Stimulated activated CD4-positive, alpha-beta T cell treated with anti-CD3 and anti-CD28 coated beads, TNF-alpha, amount 100 ng/mL, for 48 hours (primary cell): ENCODE measurements at regions not wholly inside any gene's neighbourhood (a gene's known extent, or its start where the extent isn't known, plus 50 kb on each side); places are given as distances from the start of the nearest gene placed in this dataset.

Experiments
- DNase-seq, 3 donors: peaks; one replicate each; pipeline ENCODE4 v3.0.0-alpha.2; 2020; ENCODE audit warnings: low read depth in 3 of 3

- no peak for DNase-seq
Observed at GRCh38 chr10:42972946-42973345, 103.9 kb upstream of the RET start.

- no peak for DNase-seq
Observed at GRCh38 chr10:42973411-42973810, 103.5 kb upstream of the RET start.

- no peak for DNase-seq
Observed at GRCh38 chr10:42973870-42974692, 102.8 kb upstream of the RET start.

GRCh38 chr10:42974693-42975002, 102.2 kb upstream of the RET start:
- no peak for DNase-seq

GRCh38 chr10:42975005-42975493, 101.8 kb upstream of the RET start:
- DNase-seq, result no peak

- DNase-seq, result no peak
Observed at GRCh38 chr10:42975558-42976340, 101.1 kb upstream of the RET start.

GRCh38 chr10:42976351-42977031, 100.4 kb upstream of the RET start:
- no peak for DNase-seq

- no peak for DNase-seq
Observed at GRCh38 chr10:42977032-42977416, 99.8 kb upstream of the RET start.

GRCh38 chr10:42979181-42979580, 97.7 kb upstream of the RET start:
- DNase-seq, result no peak

- DNase-seq, result no peak
Observed at GRCh38 chr10:42979721-42980467, 97.0 kb upstream of the RET start.

GRCh38 chr10:42980553-42981357, 96.1 kb upstream of the RET start:
- no peak for DNase-seq

- DNase-seq, result no peak
Observed at GRCh38 chr10:42981358-42982236, 95.3 kb upstream of the RET start.

- no peak for DNase-seq
Observed at GRCh38 chr10:42982891-42983506, 93.9 kb upstream of the RET start.

- DNase-seq, result no peak
Observed at GRCh38 chr10:42983591-42983990, 93.3 kb upstream of the RET start.

GRCh38 chr10:42984035-42984610, 92.7 kb upstream of the RET start:
- no peak for DNase-seq

- DNase-seq, result no peak
Observed at GRCh38 chr10:42984761-42985325, 92.0 kb upstream of the RET start.

- DNase-seq, result no peak
Observed at GRCh38 chr10:42985436-42986316, 91.2 kb upstream of the RET start.

GRCh38 chr10:42986633-42987032, 90.2 kb upstream of the RET start:
- DNase-seq, result no peak
